ENCODE measurements at regions not wholly inside any gene's neighbourhood (a gene's known extent, or its start where the extent isn't known, plus 50 kb on each side); places are given as distances from the start of the nearest gene placed in this dataset.

- intact Hi-C loops (cut with DNase I) = no loop called here
- ATAC-seq (no peak), DNase-seq (no peak)
- Histone ChIP-seq H3K4me3 (no peak overlapping the region), H3K27ac (no peak overlapping the region), H3K36me3 (no peaks in the 10 kb centered on the region), H3K27me3 (no peaks in the 10 kb centered on the region), H3K4me1 (no peaks in the 10 kb centered on the region), H3K9me3 (no peaks in the 10 kb centered on the region)
- 38% methylated on average over 2 of the region's 2 CpGs for WGBS (ENCODE audit: insufficient coverage, low coverage, low lambda C conversion rate, missing lambda C conversion rate)
- no peak for TF ChIP-seq CTCF (IDR thresholded peaks at IDR 0.05)
- no peak for TF ChIP-seq POLR2A (IDR thresholded peaks at IDR 0.05)
Observed at GRCh38 chr5:152072091-152072490, 147.4 kb upstream of the GLRA1 start.

GRCh38 chr5:152070591-152070990 is 145.9 kb upstream of the GLRA1 start:
- ATAC-seq (no peak), DNase-seq (no peak)
- H3K9me3 ChIP-seq = no peaks in the 10 kb centered on the region
- 57% methylated on average over 2 of the region's 2 CpGs for whole genome bisulfite sequencing (ENCODE audit: insufficient coverage, low coverage, low lambda C conversion rate, missing lambda C conversion rate)
- H3K36me3 ChIP-seq = no peaks in the 10 kb centered on the region
- H3K27me3 ChIP-seq = no peaks in the 10 kb centered on the region
- no peaks in the 10 kb centered on the region for H3K4me1 ChIP-seq
- no peak overlapping the region for H3K4me3 ChIP-seq
- no peak for TF ChIP-seq CTCF (IDR thresholded peaks at IDR 0.05)
- TF ChIP-seq POLR2A (IDR thresholded peaks at IDR 0.05) = no peak
- H3K27ac ChIP-seq = no peak overlapping the region
- intact Hi-C loops (cut with DNase I) = no loop called here

- H3K27me3 ChIP-seq = no peaks in the 10 kb centered on the region
- DNase-seq = no peak
- intact Hi-C loops (cut with DNase I) = no loop called here
- ATAC-seq = no peak
- no peak for TF ChIP-seq CTCF (IDR thresholded peaks at IDR 0.05)
- TF ChIP-seq POLR2A (IDR thresholded peaks at IDR 0.05) = no peak
- 43% methylated on average over 2 of the region's 3 CpGs for WGBS (ENCODE audit: insufficient coverage, low coverage, low lambda C conversion rate, missing lambda C conversion rate)
- no peaks in the 10 kb centered on the region for H3K36me3 ChIP-seq
- no peaks in the 10 kb centered on the region for H3K9me3 ChIP-seq
- no peak overlapping the region for H3K27ac ChIP-seq
- H3K4me1 ChIP-seq = no peaks in the 10 kb centered on the region
- no peak overlapping the region for H3K4me3 ChIP-seq
Observed at GRCh38 chr5:152066784-152067183, 142.1 kb upstream of the GLRA1 start.

- intact Hi-C loops (cut with DNase I) = no loop called here
- no peaks in the 10 kb centered on the region for H3K4me1 ChIP-seq
- no peaks in the 10 kb centered on the region for H3K27me3 ChIP-seq
- no peak overlapping the region for H3K4me3 ChIP-seq
- H3K9me3 ChIP-seq = no peaks in the 10 kb centered on the region
- DNase-seq (no peak), ATAC-seq (no peak)
- TF ChIP-seq CTCF (IDR thresholded peaks at IDR 0.05) (no peak), POLR2A (IDR thresholded peaks at IDR 0.05) (no peak)
- WGBS (ENCODE audit: insufficient coverage, low coverage, low lambda C conversion rate, missing lambda C conversion rate) = 55% methylated on average over 1 of the region's 1 CpG
- H3K27ac ChIP-seq = no peak overlapping the region
- no peaks in the 10 kb centered on the region for H3K36me3 ChIP-seq
Observed at GRCh38 chr5:152063004-152063403, 138.4 kb upstream of the GLRA1 start.

- H3K4me1 ChIP-seq = no peaks in the 10 kb centered on the region
- ATAC-seq (no peak), DNase-seq (no peak)
- H3K9me3 ChIP-seq = no peaks in the 10 kb centered on the region
- H3K27ac ChIP-seq = no peak overlapping the region
- TF ChIP-seq POLR2A (IDR thresholded peaks at IDR 0.05) (no peak), CTCF (IDR thresholded peaks at IDR 0.05) (no peak)
- no peaks in the 10 kb centered on the region for H3K27me3 ChIP-seq
- H3K4me3 ChIP-seq = no peak overlapping the region
- H3K36me3 ChIP-seq = no peaks in the 10 kb centered on the region
- WGBS (ENCODE audit: insufficient coverage, low coverage, low lambda C conversion rate, missing lambda C conversion rate) = 52% methylated on average over 2 of the region's 2 CpGs
- intact Hi-C loops (cut with DNase I) = no loop called here
Observed at GRCh38 chr5:152061095-152061494, 136.4 kb upstream of the GLRA1 start.

Data from right lobe of liver (tissue), 6 donors.